ENCODE measurements at regions not wholly inside any gene's neighbourhood (a gene's known extent, or its start where the extent isn't known, plus 50 kb on each side); places are given as distances from the start of the nearest gene placed in this dataset.

GRCh38 chr5:56335212-56335611 is 102.1 kb upstream of the ANKRD55 start:
- intact Hi-C loops (cut with DNase I), result no loop called here
- Histone ChIP-seq H3K9me3 (no peaks in the 10 kb centered on the region), H3K9ac (ENCODE audit: low read depth in 2 of 2, low read length in 2 of 2) (no peak overlapping the region), H3K4me3 (no peak overlapping the region), H3K27ac (no peak overlapping the region), H3K4me1 (no peaks in the 10 kb centered on the region), H3K27me3 (no peaks in the 10 kb centered on the region), H3K36me3 (no peaks in the 10 kb centered on the region)
- no peak for TF ChIP-seq CTCF (IDR thresholded peaks at IDR 0.05)
- DNase-seq, result no peak

GRCh38 chr5:56330806-56331205 is 97.7 kb upstream of the ANKRD55 start:
- no peak overlapping the region for H3K9ac ChIP-seq (ENCODE audit: low read depth in 2 of 2, low read length in 2 of 2)
- no peaks in the 10 kb centered on the region for H3K27me3 ChIP-seq
- H3K27ac ChIP-seq, result no peak overlapping the region
- H3K4me3 ChIP-seq, result no peak overlapping the region
- H3K9me3 ChIP-seq, result no peaks in the 10 kb centered on the region
- intact Hi-C loops (cut with DNase I), result no loop called here
- TF ChIP-seq CTCF (IDR thresholded peaks at IDR 0.05), result no peak
- no peak for DNase-seq
- H3K4me1 ChIP-seq, result no peaks in the 10 kb centered on the region
- no peaks in the 10 kb centered on the region for H3K36me3 ChIP-seq

- H3K27ac ChIP-seq, result no peak overlapping the region
- H3K9ac ChIP-seq (ENCODE audit: low read depth in 2 of 2, low read length in 2 of 2), result no peak overlapping the region
- H3K4me1 ChIP-seq, result no peaks in the 10 kb centered on the region
- no peaks in the 10 kb centered on the region for H3K27me3 ChIP-seq
- intact Hi-C loops (cut with DNase I), result no loop called here
- H3K36me3 ChIP-seq, result no peaks in the 10 kb centered on the region
- H3K4me3 ChIP-seq, result no peak overlapping the region
- DNase-seq, result no peak
- H3K9me3 ChIP-seq, result no peaks in the 10 kb centered on the region
- no peak for TF ChIP-seq CTCF (IDR thresholded peaks at IDR 0.05)
Observed at GRCh38 chr5:56330167-56330566, 97.0 kb upstream of the ANKRD55 start.

- Histone ChIP-seq H3K9me3 (no peaks in the 10 kb centered on the region), H3K4me3 (no peak overlapping the region), H3K36me3 (no peaks in the 10 kb centered on the region), H3K27ac (no peak overlapping the region), H3K9ac (ENCODE audit: low read depth in 2 of 2, low read length in 2 of 2) (no peak overlapping the region), H3K4me1 (no peaks in the 10 kb centered on the region), H3K27me3 (no peaks in the 10 kb centered on the region)
- intact Hi-C loops (cut with DNase I), result no loop called here
- DNase-seq, result no peak
- no peak for TF ChIP-seq CTCF (IDR thresholded peaks at IDR 0.05)
Observed at GRCh38 chr5:56329652-56330051, 96.5 kb upstream of the ANKRD55 start.

- no peak overlapping the region for H3K9ac ChIP-seq (ENCODE audit: low read depth in 2 of 2, low read length in 2 of 2)
- no peaks in the 10 kb centered on the region for H3K27me3 ChIP-seq
- H3K27ac ChIP-seq, result peak overlapping the region; percentile 1
- no peaks in the 10 kb centered on the region for H3K9me3 ChIP-seq
- no peak overlapping the region for H3K4me3 ChIP-seq
- no peaks in the 10 kb centered on the region for H3K36me3 ChIP-seq
- DNase-seq, result no peak
- no peaks in the 10 kb centered on the region for H3K4me1 ChIP-seq
- intact Hi-C loops (cut with DNase I), result no loop called here
- TF ChIP-seq CTCF (IDR thresholded peaks at IDR 0.05), result no peak
Observed at GRCh38 chr5:56328753-56329560, 95.8 kb upstream of the ANKRD55 start.

All from colonic mucosa (tissue), 4 donors.